Neural cell (in vitro differentiated cells): ENCODE measurements at regions not wholly inside any gene's neighbourhood (a gene's known extent, or its start where the extent isn't known, plus 50 kb on each side); places are given as distances from the start of the nearest gene placed in this dataset.

ENCODE experiments used
- H2AFZ ChIP-seq: fragments of 200-600, 300-800 bp; sonication (generic), shearing (Covaris generic); 2 replicates; pipeline ENCODE4 v1.6.0; 2014; ENCODE audit warnings: low read depth, mild to moderate bottlenecking, antibody characterized with exemption, low read length, moderate library complexity
- H3F3A ChIP-seq: fragments of 200-600 bp; shearing (Covaris generic); 2 replicates; pipeline ENCODE4 v1.6.1; 2016; ENCODE audit warnings: mild to moderate bottlenecking, moderate library complexity, mixed read lengths, antibody characterized with exemption, low read length; ENCODE audit not compliant: insufficient read depth, poor library complexity, severe bottlenecking
- H3K27ac ChIP-seq: fragments of 200-600, 300-800 bp; sonication (generic), shearing (Covaris generic); 2 replicates; pipeline ENCODE4 v1.5.1; 2014; ENCODE audit warnings: mild to moderate bottlenecking, low read length, moderate library complexity
- H3K27me3 ChIP-seq: fragments of 300-800, 200-600 bp; sonication (generic), shearing (Covaris generic); 2 replicates; pipeline ENCODE4 v1.6.0; 2014; ENCODE audit warnings: mild to moderate bottlenecking, low read depth, low read length, moderate library complexity; ENCODE audit not compliant: insufficient read depth
- H3K36me3 ChIP-seq: fragments of 300-800, 200-600 bp; sonication (generic), shearing (Covaris generic); 2 replicates; pipeline ENCODE4 v1.5.1; 2014; ENCODE audit warnings: mild to moderate bottlenecking, antibody characterized with exemption, low read length, moderate library complexity; ENCODE audit not compliant: insufficient read depth
- H3K4me2 ChIP-seq: fragments of 300-800, 200-600 bp; sonication (generic), shearing (Covaris generic); 2 replicates; pipeline ENCODE4 v1.6.0; 2014; ENCODE audit warnings: mild to moderate bottlenecking, low read length
- H3K4me3 ChIP-seq: fragments of 300-800, 200-600 bp; sonication (generic), shearing (Covaris generic); 2 replicates; pipeline ENCODE4 v1.5.1; 2014; ENCODE audit warnings: mild to moderate bottlenecking, low read length, moderate library complexity
- H3K79me2 ChIP-seq: fragments of 200-600 bp; shearing (Covaris generic); replicated peaks from 2 replicates; pipeline ENCODE4 v1.6.0; 2014; ENCODE audit warnings: mild to moderate bottlenecking, low read length, moderate library complexity; ENCODE audit not compliant: insufficient read depth
- H3K9ac ChIP-seq: fragments of 300-800, 200-600 bp; sonication (generic), shearing (Covaris generic); 2 replicates; pipeline ENCODE4 v1.6.1; 2016; ENCODE audit warnings: mild to moderate bottlenecking, low read length, mixed read lengths
- H3K9me2 ChIP-seq: fragments of 200-600 bp; shearing (Covaris generic); 2 replicates; pipeline ENCODE4 v1.6.1; 2016; ENCODE audit warnings: mild to moderate bottlenecking, low read length, mixed read lengths; ENCODE audit not compliant: insufficient read depth
- H3K9me3 ChIP-seq: fragments of 200-600, 300-800 bp; sonication (generic), shearing (Covaris generic); 2 replicates; pipeline ENCODE4 v1.6.1; 2016; ENCODE audit warnings: mild to moderate bottlenecking, mixed run types, low read length, moderate library complexity, mixed read lengths
- H4K20me1 ChIP-seq: fragments of 200-600 bp; shearing (Covaris generic); 2 replicates; pipeline ENCODE4 v1.6.1; 2016; ENCODE audit warnings: mild to moderate bottlenecking, mixed run types; ENCODE audit not compliant: insufficient read depth
- EP300 ChIP-seq: fragments of 450-650 bp; conservative IDR thresholded peaks from 2 replicates; pipeline ENCODE4 v1.6.1; 2014; ENCODE audit warnings: antibody characterized with exemption, mild to moderate bottlenecking, moderate library complexity; ENCODE audit not compliant: poor library complexity, severe bottlenecking
- EZH2 ChIP-seq: fragments of 200-600, 300-800 bp; shearing (Covaris generic), sonication (generic); IDR thresholded peaks from 2 replicates; pipeline ENCODE4 v1.6.1; 2014; ENCODE audit warnings: antibody characterized with exemption, low read length, borderline replicate concordance, mild to moderate bottlenecking; ENCODE audit not compliant: insufficient read depth, poor library complexity, severe bottlenecking
- MXI1 ChIP-seq: fragments of 450-650 bp; conservative IDR thresholded peaks from 2 replicates; pipeline ENCODE4 v1.6.1; 2014; ENCODE audit warnings: antibody characterized with exemption, mild to moderate bottlenecking; ENCODE audit not compliant: poor library complexity, severe bottlenecking
- POLR2AphosphoS5 ChIP-seq: IDR thresholded peaks from 2 replicates; pipeline ENCODE4 v1.6.1; 2012
- RAD21 ChIP-seq: fragments of 450-650 bp; conservative IDR thresholded peaks from 2 replicates; pipeline ENCODE4 v1.6.1; 2014; ENCODE audit warnings: antibody characterized with exemption, mild to moderate bottlenecking, moderate library complexity
- SMC3 ChIP-seq: fragments of 450-650 bp; conservative IDR thresholded peaks from 2 replicates; pipeline ENCODE4 v1.6.1; 2014; ENCODE audit warnings: antibody characterized with exemption, mild to moderate bottlenecking, moderate library complexity; ENCODE audit not compliant: poor library complexity
- TAF1 ChIP-seq: IDR thresholded peaks from 2 replicates; pipeline ENCODE4 v1.6.1; 2012; ENCODE audit warnings: low read depth
- TF ChIP-seq, protein P1 (sequence below): IDR thresholded peaks from 2 replicates; pipeline ENCODE4 v1.6.1; 2012; ENCODE audit warnings: borderline replicate concordance
- TF ChIP-seq, protein P2 (sequence below): fragments of 450-650 bp; IDR thresholded peaks from 2 replicates; pipeline ENCODE4 v1.5.1; 2014; ENCODE audit warnings: antibody characterized with exemption, mild to moderate bottlenecking, moderate library complexity; ENCODE audit not compliant: poor library complexity, severe bottlenecking

DNA sequence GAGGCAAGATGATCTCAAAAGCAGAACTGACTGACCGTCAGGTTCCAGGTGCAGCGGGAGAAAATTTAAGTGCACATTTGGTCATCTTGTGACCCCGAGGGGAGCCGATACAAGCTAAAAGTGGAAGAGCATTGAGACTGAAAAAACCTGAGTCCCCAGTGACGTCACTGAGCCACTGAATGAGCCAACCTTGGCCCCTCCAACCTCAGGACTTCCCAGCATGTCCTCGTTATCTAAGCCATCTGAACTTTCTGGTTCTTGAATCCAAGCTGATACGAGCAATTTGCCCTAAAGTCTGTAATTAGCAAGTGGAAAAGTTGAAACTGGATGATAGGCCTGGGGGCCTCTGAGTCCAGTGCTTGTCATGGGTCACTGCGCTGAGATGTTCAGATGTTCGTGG lies 51.1 kb upstream of the ISX start:
- Histone ChIP-seq H2AFZ (no peak overlapping the region), H3F3A (no peaks in the 10 kb centered on the region), H3K27me3 (no peaks in the 10 kb centered on the region), H3K9me2 (no peaks in the 10 kb centered on the region), H4K20me1 (no peaks in the 10 kb centered on the region), H3K36me3 (no peaks in the 10 kb centered on the region), H3K9me3 (no peaks in the 10 kb centered on the region), H3K4me3 (no peak overlapping the region), H3K4me2 (no peak overlapping the region), H3K27ac (no peak overlapping the region), H3K9ac (no peak overlapping the region), H3K79me2 (no peaks in the 10 kb centered on the region)
- no peak for TF ChIP-seq EP300
- no peak for TF ChIP-seq POLR2AphosphoS5
- no peak for TF ChIP-seq TAF1
- TF ChIP-seq, protein P1, sequence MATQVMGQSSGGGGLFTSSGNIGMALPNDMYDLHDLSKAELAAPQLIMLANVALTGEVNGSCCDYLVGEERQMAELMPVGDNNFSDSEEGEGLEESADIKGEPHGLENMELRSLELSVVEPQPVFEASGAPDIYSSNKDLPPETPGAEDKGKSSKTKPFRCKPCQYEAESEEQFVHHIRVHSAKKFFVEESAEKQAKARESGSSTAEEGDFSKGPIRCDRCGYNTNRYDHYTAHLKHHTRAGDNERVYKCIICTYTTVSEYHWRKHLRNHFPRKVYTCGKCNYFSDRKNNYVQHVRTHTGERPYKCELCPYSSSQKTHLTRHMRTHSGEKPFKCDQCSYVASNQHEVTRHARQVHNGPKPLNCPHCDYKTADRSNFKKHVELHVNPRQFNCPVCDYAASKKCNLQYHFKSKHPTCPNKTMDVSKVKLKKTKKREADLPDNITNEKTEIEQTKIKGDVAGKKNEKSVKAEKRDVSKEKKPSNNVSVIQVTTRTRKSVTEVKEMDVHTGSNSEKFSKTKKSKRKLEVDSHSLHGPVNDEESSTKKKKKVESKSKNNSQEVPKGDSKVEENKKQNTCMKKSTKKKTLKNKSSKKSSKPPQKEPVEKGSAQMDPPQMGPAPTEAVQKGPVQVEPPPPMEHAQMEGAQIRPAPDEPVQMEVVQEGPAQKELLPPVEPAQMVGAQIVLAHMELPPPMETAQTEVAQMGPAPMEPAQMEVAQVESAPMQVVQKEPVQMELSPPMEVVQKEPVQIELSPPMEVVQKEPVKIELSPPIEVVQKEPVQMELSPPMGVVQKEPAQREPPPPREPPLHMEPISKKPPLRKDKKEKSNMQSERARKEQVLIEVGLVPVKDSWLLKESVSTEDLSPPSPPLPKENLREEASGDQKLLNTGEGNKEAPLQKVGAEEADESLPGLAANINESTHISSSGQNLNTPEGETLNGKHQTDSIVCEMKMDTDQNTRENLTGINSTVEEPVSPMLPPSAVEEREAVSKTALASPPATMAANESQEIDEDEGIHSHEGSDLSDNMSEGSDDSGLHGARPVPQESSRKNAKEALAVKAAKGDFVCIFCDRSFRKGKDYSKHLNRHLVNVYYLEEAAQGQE = no peak
- no peak for TF ChIP-seq RAD21
- no peak for TF ChIP-seq EZH2
- no peak for TF ChIP-seq MXI1
- no peak for TF ChIP-seq SMC3
- TF ChIP-seq, protein P2, sequence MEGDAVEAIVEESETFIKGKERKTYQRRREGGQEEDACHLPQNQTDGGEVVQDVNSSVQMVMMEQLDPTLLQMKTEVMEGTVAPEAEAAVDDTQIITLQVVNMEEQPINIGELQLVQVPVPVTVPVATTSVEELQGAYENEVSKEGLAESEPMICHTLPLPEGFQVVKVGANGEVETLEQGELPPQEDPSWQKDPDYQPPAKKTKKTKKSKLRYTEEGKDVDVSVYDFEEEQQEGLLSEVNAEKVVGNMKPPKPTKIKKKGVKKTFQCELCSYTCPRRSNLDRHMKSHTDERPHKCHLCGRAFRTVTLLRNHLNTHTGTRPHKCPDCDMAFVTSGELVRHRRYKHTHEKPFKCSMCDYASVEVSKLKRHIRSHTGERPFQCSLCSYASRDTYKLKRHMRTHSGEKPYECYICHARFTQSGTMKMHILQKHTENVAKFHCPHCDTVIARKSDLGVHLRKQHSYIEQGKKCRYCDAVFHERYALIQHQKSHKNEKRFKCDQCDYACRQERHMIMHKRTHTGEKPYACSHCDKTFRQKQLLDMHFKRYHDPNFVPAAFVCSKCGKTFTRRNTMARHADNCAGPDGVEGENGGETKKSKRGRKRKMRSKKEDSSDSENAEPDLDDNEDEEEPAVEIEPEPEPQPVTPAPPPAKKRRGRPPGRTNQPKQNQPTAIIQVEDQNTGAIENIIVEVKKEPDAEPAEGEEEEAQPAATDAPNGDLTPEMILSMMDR = no peak
